Smooth muscle cell of the brain vasculature (primary cell): ENCODE measurements at regions not wholly inside any gene's neighbourhood (a gene's known extent, or its start where the extent isn't known, plus 50 kb on each side); places are given as distances from the start of the nearest gene placed in this dataset.
"Not testable (repeated sequence)": the region's sequence is repeated elsewhere in the genome, so short reads cannot be mapped to it uniquely, and the experiment has no call there.

Source experiments
- DNase-seq: peaks from one replicate; pipeline ENCODE4 v3.0.0-alpha.2; 2012; ENCODE audit warnings: low read depth, low spot score

DNA sequence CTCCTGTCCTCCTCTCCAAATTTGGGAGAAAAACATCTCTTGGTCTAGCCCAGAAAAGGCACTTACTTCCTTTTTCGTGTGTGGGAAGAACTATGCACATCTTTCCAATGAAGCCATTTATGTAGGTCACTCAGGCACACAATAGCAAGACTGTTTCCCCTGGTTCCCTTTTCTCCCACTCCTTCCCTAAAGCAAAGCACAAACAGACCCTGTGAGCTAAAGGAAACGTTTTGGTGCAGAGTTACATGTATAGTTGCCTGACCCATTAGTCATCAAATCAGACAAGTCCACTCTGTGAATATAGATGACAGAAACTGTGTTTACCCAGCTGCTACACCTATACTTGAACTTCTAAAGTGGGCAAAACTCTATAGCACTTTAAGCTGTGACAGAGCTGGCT lies 474.6 kb downstream of the COL12A1 start:
- DNase-seq, result peak; percentile 59

- DNase-seq, result no peak
These were observed 484.9 kb downstream of the COL12A1 start for GRCh38 chr6:74720923-74721322.

DNA sequence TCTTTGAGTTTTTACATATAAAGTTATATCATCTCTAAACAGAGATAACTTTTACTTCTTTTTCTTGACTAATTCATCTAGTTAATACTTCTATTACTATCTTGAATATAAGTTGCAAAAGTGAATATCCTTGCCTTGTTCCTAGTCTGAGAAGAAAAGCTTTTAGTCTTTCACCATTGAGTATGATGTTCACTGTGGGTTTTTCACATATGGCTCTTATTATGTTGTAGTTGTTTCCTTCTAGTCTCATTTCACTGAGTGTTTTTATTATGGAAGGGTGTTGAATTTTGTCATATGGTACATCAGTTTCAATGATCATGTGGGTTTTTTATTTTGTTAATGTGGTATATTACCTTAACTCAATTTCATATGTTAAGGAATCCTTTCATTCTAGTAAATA lies 488.3 kb downstream of the COL12A1 start:
- DNase-seq, result no peak

- DNase-seq, result no peak
These were observed 490.3 kb downstream of the COL12A1 start for GRCh38 chr6:74715355-74716085.

DNA sequence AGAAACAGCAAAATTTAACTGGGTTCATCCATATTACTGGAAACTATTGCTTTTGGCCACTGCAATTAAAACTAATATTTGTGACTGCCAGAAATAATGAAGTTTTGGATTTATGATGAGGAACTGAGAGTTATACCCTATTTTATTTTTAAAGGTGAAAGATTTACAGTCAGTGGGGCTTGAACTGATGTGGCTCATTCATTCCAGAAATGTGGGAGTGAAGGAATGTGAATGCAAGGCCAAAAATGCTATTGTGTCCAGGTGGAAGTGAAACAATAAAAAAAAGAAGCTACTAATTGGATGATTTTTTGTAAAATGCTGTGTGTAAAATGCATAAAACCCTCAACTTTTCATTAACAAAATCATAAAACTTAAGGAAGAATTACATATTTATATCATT lies 491.9 kb downstream of the COL12A1 start:
- DNase-seq, result no peak

- DNase-seq, result no peak
These were observed 500.4 kb downstream of the COL12A1 start for GRCh38 chr6:74705451-74705850.

- DNase-seq, result not testable (repeated sequence)
These were observed 501.3 kb downstream of the COL12A1 start for GRCh38 chr6:74704540-74704939.

- DNase-seq, result no peak
These were observed 515.5 kb downstream of the COL12A1 start for GRCh38 chr6:74690365-74690764.

GRCh38 chr6:74689601-74690000 lies 516.3 kb downstream of the COL12A1 start:
- no peak for DNase-seq

- no peak for DNase-seq
These were observed 528.4 kb downstream of the COL12A1 start for GRCh38 chr6:74677463-74677862.

- no peak for DNase-seq
These were observed 528.9 kb downstream of the COL12A1 start for GRCh38 chr6:74676906-74677305.

DNA sequence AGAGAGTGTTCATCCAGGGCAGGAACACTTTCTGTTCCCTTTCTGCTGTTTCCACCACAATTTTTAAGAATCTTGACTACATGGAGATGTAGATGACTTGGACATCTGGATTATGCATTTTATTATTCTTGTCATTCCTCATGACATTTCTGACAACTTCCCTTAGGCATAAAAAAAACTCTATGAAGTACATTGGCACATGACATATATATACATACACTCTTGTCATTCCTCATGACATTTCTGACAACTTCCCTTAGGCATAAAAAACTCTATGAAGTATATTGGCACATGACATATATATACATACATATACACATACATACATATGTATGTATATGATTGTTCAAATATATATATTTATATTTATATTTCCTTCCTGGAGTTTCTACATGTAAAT lies 531.5 kb downstream of the COL12A1 start:
- no peak for DNase-seq

GRCh38 chr6:74671558-74672025 lies 534.3 kb downstream of the COL12A1 start:
- DNase-seq, result peak; percentile 10

GRCh38 chr6:74658391-74658790 lies 547.5 kb downstream of the COL12A1 start:
- no peak for DNase-seq

- DNase-seq, result no peak
These were observed 547.9 kb downstream of the COL12A1 start for GRCh38 chr6:74657931-74658330.

- DNase-seq, result no peak
These were observed 548.8 kb downstream of the COL12A1 start for GRCh38 chr6:74657011-74657410.

GRCh38 chr6:74656453-74656852 lies 549.4 kb downstream of the COL12A1 start:
- DNase-seq, result no peak

GRCh38 chr6:74654296-74654695 lies 551.6 kb downstream of the COL12A1 start:
- no peak for DNase-seq

GRCh38 chr6:74651948-74652842 lies 553.7 kb downstream of the COL12A1 start:
- DNase-seq, result no peak

GRCh38 chr6:74650668-74651067 lies 555.2 kb downstream of the COL12A1 start:
- no peak for DNase-seq

- DNase-seq, result no peak
These were observed 559.4 kb downstream of the COL12A1 start for GRCh38 chr6:74646461-74646860.

DNA sequence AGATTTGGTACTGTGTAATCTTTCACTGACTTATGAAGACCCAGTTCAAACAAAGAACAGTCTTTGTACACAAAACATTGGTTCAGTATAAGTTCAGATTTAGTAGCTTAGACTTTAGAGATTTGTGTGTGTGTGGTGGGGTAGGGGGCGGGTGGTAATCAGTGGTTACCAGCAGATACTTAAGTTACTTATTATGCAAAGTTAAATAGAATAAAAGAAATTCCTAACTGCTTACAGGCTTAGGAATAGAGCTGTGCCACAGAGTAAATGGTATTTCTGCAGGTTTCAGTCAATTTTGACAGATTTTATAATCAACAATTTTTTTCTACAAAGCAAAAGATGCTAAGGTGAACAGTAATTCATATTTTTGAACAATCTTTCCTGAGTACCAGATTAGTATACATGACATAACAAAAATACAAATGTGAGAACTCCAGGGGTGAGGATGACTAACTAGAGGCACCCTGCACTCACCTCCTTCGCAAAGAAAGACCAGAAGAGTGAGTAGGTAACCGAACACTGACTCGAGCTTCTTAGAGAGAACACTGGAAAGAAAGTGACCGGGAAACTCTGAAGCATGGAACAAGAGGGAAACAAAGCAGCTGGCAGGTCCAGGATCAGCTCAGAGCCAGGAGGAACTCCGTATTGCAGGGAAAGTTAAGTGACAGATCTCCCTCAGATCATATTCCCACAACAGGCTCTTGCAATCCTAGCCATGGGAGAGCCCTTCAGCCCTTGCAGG lies 560.6 kb downstream of the COL12A1 start:
- DNase-seq, result no peak
